ENCODE measurements at regions not wholly inside any gene's neighbourhood (a gene's known extent, or its start where the extent isn't known, plus 50 kb on each side); places are given as distances from the start of the nearest gene placed in this dataset.

DNA sequence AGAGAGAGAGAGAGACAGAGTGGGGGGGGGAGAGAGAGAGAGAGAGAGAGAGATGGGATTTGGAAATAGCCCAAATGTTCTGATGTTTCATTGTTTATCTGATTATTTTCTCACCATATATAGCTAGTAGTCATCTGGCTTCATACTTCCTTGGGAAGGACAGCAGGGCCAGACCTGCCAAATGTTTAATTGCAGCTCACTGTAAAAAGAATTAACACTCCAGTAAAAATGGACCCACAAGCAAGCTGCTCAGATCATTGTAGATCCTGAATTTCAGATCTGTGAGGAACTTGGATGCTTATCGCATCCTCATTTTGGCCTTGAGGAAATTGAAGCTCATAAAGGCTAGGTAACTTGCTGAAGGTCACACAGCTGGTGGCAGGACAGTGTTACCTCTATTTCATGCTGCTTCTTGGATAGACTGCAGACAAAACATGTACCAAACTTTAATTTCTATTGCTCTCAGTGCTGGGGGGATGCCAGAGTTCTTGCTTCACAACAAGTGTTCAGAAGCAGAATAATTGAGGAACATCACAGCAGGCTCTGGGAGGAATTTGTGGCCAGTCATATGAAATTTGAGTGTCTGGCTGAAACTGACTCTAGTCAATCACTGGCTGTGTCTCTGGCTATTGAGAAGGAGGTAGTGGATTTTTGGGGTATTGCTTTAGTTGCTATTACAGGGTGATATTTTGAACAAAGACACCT lies 223.5 kb downstream of the PIK3C3 start:
- H3K27me3 ChIP-seq (ENCODE audit: insufficient read depth, poor library complexity, severe bottlenecking), result peaks cover 3% of the 10 kb centered on the region
- no peak for DNase-seq (ENCODE audit: low spot score)
- TF ChIP-seq, protein P1, sequence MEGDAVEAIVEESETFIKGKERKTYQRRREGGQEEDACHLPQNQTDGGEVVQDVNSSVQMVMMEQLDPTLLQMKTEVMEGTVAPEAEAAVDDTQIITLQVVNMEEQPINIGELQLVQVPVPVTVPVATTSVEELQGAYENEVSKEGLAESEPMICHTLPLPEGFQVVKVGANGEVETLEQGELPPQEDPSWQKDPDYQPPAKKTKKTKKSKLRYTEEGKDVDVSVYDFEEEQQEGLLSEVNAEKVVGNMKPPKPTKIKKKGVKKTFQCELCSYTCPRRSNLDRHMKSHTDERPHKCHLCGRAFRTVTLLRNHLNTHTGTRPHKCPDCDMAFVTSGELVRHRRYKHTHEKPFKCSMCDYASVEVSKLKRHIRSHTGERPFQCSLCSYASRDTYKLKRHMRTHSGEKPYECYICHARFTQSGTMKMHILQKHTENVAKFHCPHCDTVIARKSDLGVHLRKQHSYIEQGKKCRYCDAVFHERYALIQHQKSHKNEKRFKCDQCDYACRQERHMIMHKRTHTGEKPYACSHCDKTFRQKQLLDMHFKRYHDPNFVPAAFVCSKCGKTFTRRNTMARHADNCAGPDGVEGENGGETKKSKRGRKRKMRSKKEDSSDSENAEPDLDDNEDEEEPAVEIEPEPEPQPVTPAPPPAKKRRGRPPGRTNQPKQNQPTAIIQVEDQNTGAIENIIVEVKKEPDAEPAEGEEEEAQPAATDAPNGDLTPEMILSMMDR (IDR thresholded peaks at IDR 0.05; ENCODE audit: poor library complexity, severe bottlenecking), result no peak
- no peak overlapping the region for H3K4me3 ChIP-seq (ENCODE audit: severe bottlenecking)
- peaks cover 4% of the 10 kb centered on the region for H3K4me1 ChIP-seq (ENCODE audit: insufficient read depth, poor library complexity, severe bottlenecking)
- H3K27ac ChIP-seq (ENCODE audit: poor library complexity, severe bottlenecking), result no peak overlapping the region
- H3K9me3 ChIP-seq (ENCODE audit: severe bottlenecking), result no peaks in the 10 kb centered on the region
- H3K36me3 ChIP-seq (ENCODE audit: low read depth), result no peaks in the 10 kb centered on the region
- ATAC-seq (ENCODE audit: low read depth), result no peak

DNA sequence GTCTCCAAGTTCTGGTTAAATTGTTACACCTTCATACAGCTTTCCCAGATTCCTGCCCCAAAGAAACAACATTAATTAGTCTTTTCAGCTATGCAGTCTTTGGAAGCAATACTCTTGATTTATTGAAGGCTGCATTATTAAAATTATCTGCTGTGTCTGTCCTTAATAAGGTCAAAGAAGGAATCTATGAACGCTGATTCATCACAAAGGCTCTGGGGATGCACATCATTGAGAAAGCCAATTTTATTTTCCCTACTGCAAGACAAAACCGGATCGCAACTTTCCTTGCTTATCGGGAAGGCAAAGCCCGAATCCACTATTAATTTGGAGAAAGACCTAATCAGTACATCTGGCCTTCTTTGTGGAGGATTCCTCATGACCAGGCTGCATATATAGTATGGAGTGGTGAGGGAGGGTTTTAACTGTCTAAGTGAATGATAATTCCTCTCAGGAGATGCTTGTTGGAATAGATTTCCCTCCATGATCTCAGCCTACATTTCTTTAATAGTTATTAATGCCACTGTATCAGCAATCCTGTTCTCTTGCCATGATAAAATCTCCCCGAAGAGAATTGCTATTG lies 224.6 kb downstream of the PIK3C3 start:
- no peaks in the 10 kb centered on the region for H3K36me3 ChIP-seq (ENCODE audit: low read depth)
- DNase-seq (ENCODE audit: low spot score) (no peak), ATAC-seq (ENCODE audit: low read depth) (no peak)
- no peak overlapping the region for H3K4me3 ChIP-seq (ENCODE audit: severe bottlenecking)
- H3K27ac ChIP-seq (ENCODE audit: poor library complexity, severe bottlenecking), result no peak overlapping the region
- H3K27me3 ChIP-seq (ENCODE audit: insufficient read depth, poor library complexity, severe bottlenecking), result peaks cover 3% of the 10 kb centered on the region
- H3K4me1 ChIP-seq (ENCODE audit: insufficient read depth, poor library complexity, severe bottlenecking), result peaks cover 4% of the 10 kb centered on the region
- TF ChIP-seq, protein P1 (IDR thresholded peaks at IDR 0.05; ENCODE audit: poor library complexity, severe bottlenecking), result no peak
- H3K9me3 ChIP-seq (ENCODE audit: severe bottlenecking), result no peaks in the 10 kb centered on the region

DNA sequence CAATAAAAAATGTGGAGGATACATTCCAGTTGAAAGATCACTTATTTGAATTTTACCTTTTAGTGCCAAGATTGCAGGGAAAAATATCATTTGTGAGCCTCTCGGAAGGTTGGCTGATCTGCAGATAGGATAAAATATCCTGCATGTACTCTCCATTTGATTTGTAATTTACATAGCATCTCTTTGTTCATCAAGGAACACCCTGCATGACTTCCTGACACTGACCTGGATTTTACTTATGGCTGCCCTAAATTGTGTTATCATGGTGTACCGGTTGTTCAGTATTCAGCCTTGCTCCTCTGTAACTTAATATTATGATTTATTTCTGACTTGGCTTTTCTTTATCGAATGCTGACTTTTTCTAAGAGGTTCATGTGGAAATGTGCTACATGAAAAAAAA lies 226.4 kb downstream of the PIK3C3 start:
- H3K9me3 ChIP-seq (ENCODE audit: severe bottlenecking), result no peaks in the 10 kb centered on the region
- H3K27ac ChIP-seq (ENCODE audit: poor library complexity, severe bottlenecking), result no peak overlapping the region
- H3K4me1 ChIP-seq (ENCODE audit: insufficient read depth, poor library complexity, severe bottlenecking), result peaks cover 4% of the 10 kb centered on the region
- H3K36me3 ChIP-seq (ENCODE audit: low read depth), result no peaks in the 10 kb centered on the region
- H3K27me3 ChIP-seq (ENCODE audit: insufficient read depth, poor library complexity, severe bottlenecking), result peaks cover 3% of the 10 kb centered on the region
- DNase-seq (ENCODE audit: low spot score) (no peak), ATAC-seq (ENCODE audit: low read depth) (no peak)
- H3K4me3 ChIP-seq (ENCODE audit: severe bottlenecking), result no peak overlapping the region
- TF ChIP-seq, protein P1 (IDR thresholded peaks at IDR 0.05; ENCODE audit: poor library complexity, severe bottlenecking), result no peak

DNA sequence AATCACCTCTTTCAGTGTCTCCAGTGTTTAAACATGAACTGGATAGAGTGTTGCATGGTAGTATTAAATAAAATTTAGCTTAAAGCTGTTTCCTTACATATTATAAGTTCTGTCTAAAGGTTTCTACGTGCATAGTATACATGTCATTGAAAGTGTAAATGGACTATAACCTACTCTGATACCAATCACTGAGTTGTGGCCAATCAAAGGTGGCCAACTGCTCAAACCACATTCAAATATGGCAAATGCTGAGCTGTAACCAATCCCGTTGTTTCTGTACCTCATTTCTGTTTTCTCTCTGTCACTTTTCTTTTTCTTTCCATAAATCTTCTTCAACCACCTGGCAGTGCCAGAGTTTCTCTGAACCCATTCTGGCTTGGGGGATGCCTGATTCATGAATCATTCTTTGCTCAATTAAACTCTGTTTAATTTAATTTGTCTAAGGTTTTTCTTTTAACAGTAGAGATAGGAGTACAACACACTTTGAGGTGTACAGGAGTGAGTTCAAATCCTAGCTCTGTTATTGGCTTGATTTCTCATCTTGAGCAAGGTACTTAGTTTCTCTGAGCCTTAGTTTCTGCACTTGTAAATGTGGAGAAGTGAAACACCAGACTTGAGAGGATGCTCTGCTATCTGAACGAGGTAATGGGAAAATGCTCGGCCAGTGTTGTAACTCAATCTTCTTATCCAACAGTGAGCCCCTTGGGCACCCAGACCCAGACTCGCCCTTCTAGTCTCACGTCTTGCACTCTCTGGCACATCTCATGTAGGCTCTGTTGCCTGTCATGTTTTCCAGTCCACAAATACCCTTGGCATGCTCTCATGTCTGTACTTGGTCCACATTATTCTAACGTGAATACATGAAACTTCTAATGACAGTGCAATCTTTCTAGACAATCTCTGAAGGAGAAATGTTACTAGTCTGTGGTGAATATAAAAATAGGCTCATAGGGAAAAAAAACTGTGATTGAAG lies 228.0 kb downstream of the PIK3C3 start:
- DNase-seq (ENCODE audit: low spot score) (no peak), ATAC-seq (ENCODE audit: low read depth) (peak; percentile 25; the same call in 1 of the 3 replicates)
- H3K36me3 ChIP-seq (ENCODE audit: low read depth), result no peaks in the 10 kb centered on the region
- H3K27me3 ChIP-seq (ENCODE audit: insufficient read depth, poor library complexity, severe bottlenecking), result no peaks in the 10 kb centered on the region
- no peak overlapping the region for H3K27ac ChIP-seq (ENCODE audit: poor library complexity, severe bottlenecking)
- H3K4me1 ChIP-seq (ENCODE audit: insufficient read depth, poor library complexity, severe bottlenecking), result peaks cover 4% of the 10 kb centered on the region
- TF ChIP-seq, protein P1 (IDR thresholded peaks at IDR 0.05; ENCODE audit: poor library complexity, severe bottlenecking), result no peak
- no peak overlapping the region for H3K4me3 ChIP-seq (ENCODE audit: severe bottlenecking)
- no peaks in the 10 kb centered on the region for H3K9me3 ChIP-seq (ENCODE audit: severe bottlenecking)
